ENCODE measurements at regions not wholly inside any gene's neighbourhood (a gene's known extent, or its start where the extent isn't known, plus 50 kb on each side); places are given as distances from the start of the nearest gene placed in this dataset.

DNA sequence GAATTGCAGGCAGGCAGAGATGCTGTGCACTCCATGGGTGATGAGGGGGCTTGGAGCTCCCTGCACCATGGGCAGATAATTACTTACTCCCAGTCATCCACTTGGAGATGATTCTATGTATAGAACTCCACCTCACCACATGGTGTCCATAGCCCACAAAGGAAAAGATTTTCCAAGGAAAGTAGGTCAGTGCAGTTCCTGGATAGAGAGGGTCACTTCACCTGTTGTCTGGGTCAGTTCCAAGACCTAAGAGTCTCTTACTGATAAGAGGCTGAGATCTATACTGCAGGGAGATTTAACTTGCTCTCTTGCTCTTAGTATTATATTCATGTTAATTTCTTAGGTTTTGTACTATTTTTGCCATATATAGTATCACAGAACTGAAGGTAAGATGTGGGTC lies 113.9 kb upstream of the BRINP1 start:
- TF ChIP-seq POLR2AphosphoS5 (IDR thresholded peaks at IDR 0.05; ENCODE audit: low read depth, low read length) (no peak), POLR2A (IDR thresholded peaks at IDR 0.05; ENCODE audit: low read depth, low read length) (no peak), TAF1 (IDR thresholded peaks at IDR 0.05; ENCODE audit: low read depth, low read length) (no peak), SPI1 (IDR thresholded peaks at IDR 0.05; ENCODE audit: low read depth, low read length) (no peak), POU2F2 (IDR thresholded peaks at IDR 0.05; ENCODE audit: low read depth, low read length) (no peak)

Measured in GM12891 (cell line).